ENCODE measurements at regions not wholly inside any gene's neighbourhood (a gene's known extent, or its start where the extent isn't known, plus 50 kb on each side); places are given as distances from the start of the nearest gene placed in this dataset.
"Not testable (repeated sequence)": the region's sequence is repeated elsewhere in the genome, so short reads cannot be mapped to it uniquely, and the experiment has no call there.

DNA sequence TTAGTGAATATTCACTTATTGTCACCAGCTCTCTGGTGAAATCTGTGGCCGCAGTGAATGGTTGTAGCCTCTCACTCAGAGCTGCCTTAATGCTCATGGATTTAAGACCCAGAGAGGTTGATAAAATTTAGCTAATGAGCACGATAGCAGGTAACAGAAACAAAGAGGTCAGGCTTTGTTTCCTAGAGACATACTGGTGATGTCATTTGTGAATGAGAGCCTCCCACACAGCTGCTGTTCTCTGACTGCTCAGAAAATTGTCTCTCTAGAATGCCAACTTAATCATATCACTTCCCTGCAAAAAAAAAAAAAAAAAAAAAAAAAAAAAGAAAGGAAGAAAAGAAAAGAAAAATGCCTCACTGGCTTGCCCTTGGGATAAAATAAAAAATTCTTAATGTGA is 411.7 kb upstream of the MYT1L start:
- no peak for DNase-seq (ENCODE audit: low read depth)

DNA sequence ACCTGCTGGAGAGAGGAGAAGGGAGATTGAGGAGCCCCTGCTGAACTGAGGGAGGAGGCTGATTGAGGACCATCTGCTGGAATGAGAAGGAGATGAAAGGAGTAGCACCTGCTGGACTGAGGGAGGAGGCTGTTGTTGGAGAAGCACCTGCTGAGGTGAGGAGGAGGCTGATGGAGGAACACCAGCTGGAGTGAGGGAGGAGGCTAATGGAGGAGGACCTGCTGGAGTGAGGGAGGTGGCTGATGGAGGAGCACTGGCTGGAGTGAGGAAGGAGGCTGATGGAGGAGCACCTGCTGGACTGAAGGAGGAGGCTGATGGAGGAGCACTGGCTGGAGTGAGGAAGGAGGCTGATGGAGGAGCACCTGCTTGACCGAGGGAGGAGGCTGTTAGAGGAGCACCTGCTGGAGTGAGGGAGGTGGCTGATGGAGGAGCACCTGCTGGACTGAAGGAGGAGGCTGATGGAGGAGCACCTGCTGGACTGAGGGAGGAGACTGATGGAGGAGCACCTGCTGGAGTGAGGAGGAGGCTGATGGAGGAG is 409.2 kb upstream of the MYT1L start:
- no peak for DNase-seq (ENCODE audit: low read depth)

DNA sequence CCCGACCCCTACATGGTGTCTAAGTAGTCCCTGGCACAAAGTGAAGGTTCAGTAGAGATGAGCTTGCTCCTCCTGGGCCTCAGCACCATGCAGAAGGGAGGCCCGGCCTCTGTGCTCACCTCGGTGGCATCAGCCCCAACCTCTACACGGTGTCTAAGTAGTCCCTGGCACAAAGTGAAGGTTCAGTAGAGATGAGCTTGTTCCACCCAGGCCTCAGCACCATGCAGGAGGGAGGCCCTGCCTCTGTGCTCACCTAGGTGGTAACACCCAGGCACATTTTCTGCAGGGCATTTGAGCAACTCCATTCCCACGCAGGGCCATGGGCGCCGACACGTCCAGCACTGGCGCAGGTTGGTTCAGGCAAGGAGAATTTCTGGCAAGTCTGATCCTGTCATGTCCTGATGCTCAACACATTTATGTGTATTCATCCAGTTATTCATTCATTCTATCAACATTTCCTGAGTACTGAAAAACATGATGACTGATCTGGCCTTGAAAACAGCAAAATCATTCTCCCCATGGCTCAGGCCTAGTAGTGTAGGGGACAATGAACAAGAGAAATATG is 408.2 kb upstream of the MYT1L start:
- DNase-seq (ENCODE audit: low read depth) = no peak

DNA sequence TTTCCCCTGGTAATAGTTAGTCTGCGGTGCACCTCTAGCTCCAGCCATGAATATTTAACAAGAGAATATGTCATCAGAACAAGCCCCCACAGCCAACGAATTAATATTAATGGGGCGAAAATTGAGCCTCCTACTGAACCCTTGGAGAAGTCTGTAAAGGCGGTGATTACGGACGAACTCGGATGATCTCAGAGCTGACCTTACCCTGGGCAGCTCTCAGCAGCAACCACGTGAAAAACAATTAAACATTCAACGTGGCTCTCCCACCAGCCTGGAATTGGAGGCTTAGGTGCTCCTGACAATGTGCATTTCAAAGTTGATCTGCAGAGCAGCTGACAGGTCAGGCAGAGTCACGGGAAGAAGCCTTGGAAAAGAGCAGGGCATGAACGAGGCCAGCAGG is 407.6 kb upstream of the MYT1L start:
- no peak for DNase-seq (ENCODE audit: low read depth)

DNA sequence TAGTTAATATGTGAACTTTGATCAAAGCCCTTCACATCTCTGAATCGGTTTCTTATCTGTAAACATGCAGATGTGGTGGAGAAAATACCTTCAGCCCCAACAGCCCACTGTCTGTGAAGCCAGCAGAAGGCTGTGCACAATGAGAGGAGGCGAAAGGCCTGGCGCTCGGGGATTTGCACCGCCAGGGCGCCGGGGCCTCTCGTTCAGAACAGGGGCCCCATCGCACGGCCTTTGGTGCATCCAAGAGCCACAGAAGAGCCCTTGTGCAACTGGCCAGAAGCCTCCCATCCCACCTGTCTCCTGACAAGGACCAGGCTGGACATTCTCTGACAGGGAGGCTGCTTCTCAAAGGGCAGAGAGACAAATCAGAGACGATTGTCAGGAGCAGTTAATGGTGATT is 407.2 kb upstream of the MYT1L start:
- DNase-seq (ENCODE audit: low read depth) = no peak

DNA sequence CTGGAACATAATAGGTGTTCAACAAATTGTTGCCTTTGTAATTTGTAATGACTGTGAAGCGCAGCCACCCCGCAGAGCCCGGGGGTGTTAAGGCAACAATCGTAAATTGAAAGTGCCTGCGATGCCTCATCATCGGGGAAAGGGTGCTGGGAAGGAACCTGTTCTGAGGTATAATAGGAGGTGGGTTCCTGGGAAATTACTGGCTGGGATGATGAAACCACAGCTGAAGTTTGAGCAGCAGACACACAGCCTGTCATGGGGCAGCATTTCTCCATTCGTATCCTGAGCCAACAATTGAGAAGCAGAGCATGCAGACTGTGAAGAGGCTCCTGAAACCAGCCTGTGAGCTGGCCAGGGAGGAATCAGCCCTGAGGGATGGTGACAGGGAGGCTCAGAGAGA is 404.0 kb upstream of the MYT1L start:
- no peak for DNase-seq (ENCODE audit: low read depth)

DNA sequence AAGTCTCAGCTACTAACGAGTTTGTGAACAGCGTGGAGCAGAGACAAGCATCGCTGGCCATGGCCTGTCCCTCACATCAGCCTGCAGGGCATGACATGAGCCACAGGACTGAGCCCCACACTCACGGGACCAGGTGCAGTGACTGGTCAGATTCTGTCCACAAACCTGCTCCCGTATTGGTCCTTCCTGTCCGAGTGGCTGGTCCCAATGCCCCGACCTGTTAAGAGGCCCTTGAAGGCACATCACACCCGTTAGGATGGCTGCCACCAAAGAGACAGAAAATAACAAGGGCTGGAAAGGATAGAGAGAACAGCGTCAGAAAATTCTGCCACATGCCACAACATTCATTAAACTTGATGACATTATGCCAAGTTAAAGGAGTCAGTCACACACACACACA is 403.2 kb upstream of the MYT1L start:
- no peak for DNase-seq (ENCODE audit: low read depth)

DNA sequence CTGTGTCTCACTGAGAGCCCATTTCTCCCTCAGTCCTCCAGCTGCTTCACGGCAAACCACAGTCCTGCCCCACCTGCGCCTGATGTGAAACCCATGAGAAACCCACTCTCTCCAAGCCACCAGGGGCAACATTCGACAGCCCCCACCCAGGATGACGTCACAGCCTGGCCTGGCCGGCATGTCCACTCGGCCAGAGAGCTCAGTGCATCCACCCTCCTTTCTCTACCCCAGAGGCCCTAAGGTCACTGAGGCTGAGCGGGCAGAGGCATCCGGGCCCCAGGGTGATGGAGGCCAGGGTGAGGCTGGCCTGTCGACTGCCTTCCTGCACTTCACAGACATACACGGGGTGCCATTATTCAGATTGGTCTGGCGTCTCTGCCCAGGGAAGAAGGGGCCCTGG is 402.7 kb upstream of the MYT1L start:
- DNase-seq (ENCODE audit: low read depth) = no peak

DNA sequence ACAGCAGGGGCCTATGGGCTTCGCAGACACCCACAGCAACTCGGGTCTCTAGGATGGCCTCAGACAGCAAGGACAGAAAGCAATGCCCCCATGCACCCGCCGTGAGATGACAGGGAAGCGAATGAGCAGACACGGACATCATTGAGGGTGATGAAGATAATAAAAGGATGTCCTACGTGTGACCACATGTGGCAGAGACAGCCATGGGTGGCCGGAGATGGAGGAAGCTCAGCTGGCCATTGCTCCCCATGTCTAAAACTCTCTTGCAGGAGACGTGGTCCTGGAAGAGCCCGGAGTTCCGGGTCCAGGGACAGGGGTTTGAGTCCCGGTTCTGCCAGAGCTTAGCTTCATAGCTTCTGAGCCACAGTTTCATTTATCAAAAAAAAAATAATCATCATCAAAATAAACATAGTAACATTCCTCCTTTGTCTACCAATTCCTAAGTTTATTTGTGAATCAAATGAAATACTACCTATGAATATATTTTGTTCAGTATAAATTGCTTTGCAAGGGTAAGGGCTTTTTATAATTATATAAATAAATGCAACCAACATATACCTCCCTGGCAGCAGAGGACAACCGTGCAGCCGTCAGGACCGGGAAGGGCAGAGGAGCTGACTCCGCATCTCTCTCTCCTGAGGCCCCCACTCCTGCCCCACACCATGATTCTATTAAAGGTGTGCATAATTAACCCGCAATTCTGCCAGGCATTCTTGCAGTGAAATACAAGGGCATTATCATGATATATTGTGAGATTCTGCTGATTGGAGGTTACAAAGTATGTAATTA is 401.4 kb upstream of the MYT1L start:
- no peak for DNase-seq (ENCODE audit: low read depth)

DNA sequence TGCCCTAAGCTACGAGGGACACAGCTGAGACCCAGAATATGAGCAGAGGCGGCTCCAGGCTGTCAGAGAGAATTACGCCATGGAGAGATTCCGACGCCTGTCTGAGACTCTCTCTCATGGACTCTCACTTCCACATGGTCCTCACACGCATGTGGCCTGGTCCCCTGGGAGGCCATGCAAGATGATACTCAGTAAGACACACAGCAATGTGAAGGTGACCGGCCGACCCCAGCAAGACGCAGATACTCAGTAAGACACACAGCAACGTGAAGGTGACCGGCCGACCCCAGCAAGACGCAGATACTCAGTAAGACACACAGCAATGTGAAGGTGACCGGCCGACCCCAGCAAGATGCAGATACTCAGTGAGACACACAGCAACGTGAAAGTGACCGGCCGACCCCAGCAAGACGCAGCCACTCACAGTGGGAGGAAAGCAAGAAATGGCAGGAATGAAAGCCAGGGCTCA is 400.8 kb upstream of the MYT1L start:
- no peak for DNase-seq (ENCODE audit: low read depth)

DNA sequence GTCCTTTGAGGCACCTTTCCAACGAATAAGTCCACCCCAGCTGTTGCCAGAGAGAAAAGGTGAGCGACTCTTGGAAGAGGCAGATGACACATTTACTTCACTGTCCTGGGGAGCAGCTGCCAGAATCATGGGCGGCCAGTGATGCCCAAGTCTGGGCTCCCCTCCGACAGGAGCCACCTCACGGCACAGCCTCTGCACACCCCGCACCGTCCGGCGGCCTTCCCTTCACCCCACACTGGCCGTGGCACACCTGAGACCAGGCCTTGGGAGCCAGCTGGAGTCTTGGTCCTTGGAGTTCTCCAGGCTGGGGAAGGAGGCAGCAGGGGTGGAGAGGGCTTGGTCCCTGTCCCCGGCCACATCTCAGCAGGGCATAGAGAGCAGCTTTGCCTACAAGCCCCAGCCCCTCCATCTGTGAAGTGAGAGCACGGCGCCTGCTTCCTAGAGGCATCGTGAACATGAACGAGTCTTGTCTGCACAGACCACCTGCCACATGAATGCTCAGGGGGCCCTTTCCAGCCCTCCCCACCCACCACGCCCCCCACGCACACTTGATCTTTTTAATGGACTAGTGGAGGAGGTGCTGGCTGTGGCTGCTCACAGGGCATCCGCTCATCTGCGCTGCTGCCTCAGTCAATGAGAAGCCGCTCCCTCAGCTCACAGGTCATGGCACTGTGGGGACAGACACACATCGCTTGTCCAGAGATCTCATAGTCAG is 400.2 kb upstream of the MYT1L start:
- no peak for DNase-seq (ENCODE audit: low read depth)

DNA sequence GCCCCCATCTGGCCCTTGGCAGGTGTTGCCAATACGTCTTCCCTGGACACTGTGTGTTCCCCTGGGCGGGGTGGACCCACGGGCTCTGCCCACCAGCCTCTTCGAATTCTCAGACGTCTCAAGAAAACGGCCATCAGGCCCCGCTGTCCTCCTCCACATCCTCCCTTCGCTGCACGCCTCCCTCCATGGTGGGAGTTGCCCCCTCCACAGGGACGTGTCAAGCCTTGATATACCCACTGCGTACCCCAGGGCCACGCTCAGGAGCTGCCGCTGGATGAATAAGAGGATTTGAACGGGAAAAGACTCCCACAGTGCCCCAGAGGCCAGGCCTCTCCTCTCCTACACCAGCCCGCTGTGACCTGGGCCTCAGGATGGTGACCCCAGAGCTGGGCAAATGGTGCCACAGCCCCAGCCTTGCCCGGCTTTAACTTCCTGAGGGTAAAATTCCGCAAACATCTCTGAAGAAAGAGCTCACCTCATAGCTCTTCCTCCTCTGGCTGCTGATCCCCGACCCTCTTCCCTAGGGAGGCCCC is 399.3 kb upstream of the MYT1L start:
- DNase-seq (ENCODE audit: low read depth) = no peak

DNA sequence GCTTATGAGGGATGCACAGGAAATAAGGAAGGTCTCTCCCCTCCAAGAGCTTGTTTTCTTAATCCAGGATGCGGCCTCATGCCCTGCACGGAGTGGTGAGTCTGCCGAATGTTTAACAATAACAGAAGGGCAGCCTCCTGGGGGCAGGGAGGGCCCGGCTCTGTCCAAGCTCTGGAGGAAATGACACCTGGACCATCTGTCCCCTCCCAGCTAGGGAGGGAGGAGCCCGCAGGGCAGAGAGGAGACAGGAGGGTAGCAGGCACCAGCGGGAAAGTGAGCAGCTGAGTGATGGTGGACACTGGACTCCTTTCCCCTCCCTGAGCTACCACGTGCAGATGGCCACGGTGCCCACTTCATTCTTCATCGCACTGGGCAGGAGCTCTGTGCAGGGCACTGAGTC is 398.2 kb upstream of the MYT1L start:
- no peak for DNase-seq (ENCODE audit: low read depth)

DNA sequence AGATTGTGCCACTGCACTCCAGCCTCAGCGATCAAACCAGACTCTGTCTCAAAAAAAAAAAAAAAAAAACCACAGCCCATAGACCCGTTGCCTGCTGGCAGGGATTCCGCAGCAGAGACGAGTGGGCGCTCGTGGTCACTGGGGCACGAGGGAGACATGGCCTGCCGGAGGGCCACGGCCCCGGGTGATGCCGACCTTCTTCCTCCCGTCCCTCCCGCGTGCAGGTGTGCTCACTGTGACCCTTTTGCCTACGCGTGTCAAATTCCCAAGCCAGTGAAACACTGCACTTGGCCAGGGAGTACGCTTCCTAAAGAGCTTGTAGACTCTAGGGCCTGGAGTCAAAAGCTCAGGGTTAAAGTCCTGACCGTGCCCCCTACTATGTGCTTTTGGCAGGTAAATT is 397.6 kb upstream of the MYT1L start:
- DNase-seq (ENCODE audit: low read depth) = no peak

DNA sequence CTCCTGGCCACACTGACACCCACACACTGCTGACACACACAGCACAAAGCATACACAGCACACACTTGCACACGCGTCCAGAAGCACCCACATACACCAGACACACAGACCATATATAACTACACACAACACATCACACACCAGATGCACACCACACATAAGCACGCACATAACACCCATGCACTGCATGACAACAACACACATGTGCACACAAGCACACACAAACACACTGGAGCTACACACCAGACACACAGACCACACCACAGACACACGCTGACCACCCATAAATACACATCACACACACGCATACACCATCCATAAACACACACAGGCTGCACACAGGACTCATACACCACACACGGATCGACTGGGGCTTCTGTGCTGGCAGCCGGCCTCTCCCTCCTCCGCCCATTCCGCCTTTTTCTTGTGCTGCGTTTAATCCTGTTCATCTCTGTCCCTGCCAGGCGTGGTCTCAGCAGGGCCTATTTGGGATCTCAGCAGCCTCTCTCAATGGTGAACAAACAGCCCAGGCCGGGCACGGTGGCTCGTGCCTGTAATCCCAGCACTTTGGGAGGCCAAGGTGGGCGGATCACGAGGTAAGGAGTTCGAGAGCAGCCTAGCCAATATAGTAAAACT is 396.9 kb upstream of the MYT1L start:
- no peak for DNase-seq (ENCODE audit: low read depth)

DNA sequence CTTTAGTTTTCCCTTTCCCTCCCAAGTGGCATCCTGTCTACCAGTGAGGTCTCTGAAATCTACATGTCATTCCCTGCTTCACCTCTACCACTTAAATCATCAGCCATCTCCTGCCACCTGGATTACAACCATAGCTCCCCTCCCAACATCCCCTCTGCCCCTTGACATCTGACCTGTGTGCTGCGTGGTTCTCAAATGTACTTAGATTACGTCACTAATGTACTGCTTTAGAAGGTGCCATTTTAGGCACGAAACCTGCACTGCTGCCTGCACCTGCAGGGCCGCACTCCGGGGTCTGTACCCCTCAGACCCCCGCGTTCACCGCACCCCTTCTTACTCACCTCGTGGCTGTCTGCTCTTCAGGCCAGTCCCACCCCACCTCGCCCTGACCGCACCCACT is 395.1 kb upstream of the MYT1L start:
- no peak for DNase-seq (ENCODE audit: low read depth)

DNA sequence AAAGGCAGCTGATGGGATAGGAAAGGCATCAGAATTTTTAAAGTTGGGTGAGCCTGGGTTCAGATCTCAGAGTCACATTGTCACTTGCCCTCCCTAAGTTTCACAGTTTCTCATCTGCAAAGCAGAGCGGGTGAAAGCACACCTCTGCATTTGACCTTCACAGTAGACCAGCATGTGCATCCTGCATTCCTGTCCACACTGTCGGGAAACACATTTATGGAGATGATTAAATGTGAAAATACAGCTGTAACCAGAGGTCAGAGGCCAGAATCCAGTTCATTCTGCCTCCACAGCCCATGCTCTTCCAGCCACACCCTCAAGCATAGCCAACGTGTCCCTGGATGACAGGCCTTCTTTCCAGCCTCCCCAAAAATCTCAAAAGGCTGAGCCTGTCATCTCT is 392.0 kb upstream of the MYT1L start:
- no peak for DNase-seq (ENCODE audit: low read depth)

DNA sequence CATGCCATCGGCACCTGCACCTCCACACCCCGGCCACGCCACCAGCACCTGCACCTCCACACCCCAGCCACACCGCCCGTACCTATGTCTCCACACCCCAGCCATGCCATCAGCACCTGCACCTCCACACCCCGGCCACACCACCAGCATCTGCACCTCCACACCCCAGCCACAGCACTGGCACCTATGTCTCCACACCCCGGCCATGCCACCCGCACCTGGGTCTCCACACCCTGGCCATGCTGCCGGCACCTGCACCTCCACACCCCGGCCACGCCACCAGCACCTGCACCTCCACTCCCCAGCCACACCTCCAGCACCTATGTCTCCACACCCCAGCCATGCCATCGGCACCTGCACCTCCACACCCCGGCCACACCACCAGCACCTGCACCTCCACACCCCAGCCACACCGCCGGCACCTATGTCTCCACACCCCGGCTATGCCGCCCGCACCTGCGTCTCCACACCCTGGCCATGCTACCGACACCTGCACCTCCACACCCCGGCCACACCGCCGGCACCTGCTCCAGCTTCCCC is 390.3 kb upstream of the MYT1L start:
- no peak for DNase-seq (ENCODE audit: low read depth)

DNA sequence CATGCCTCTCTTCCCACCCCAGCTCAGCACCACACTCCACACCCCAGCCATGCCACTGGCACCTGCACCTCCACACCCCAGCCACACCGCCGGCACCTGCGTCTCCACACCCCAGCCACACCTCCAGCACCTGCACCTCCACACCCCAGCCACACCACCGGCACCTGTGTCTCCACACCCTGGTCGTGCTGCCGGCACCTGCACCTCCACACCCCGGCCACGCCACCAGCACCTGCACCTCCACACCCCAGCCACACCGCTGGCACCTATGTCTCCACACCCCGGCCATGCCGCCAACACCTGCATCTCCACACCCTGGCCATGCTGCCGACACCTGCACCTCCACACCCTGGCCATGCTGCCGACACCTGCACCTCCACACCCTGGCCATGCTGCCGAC is 389.7 kb upstream of the MYT1L start:
- not testable (repeated sequence) for DNase-seq (ENCODE audit: low read depth)

DNA sequence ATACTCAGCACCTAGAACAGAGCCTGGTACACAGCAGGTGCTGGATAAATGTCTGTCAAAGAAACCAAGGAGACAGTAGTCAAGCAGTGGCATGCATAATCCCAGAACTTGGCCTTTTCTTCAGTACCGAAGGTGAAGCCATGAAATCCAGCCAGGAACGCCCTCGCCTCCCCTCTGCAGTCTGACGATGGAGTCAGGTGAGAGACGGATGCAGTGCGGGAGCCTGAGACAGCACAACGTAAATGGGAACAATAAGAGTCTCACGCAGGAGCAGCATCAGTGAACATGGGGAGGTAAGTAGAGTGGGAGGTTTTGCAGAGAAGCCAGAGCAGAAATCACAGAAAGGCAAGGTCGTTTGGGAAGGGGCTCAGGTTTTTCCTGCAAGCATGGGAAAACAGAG is 389.3 kb upstream of the MYT1L start:
- DNase-seq (ENCODE audit: low read depth) = no peak

DNA sequence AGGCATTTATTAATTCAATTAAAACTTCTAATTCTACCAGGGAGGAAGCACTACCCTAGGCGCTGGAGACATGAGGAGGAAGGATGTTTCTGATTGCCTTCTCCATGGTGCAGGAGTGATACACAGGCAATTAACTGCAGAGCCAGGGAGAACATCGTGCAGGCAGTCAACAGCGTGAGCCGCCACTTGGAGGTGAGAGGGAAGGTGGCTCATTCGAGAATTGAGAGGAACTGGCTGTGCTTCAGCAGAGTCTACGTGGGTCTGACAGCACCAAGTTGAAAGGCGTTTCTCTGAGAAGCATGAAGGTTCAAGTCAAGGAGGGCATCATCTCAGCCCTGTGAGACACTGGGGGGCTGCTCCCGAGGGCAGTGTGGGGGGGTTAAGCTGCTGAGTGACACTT is 388.7 kb upstream of the MYT1L start:
- DNase-seq (ENCODE audit: low read depth) = no peak

DNA sequence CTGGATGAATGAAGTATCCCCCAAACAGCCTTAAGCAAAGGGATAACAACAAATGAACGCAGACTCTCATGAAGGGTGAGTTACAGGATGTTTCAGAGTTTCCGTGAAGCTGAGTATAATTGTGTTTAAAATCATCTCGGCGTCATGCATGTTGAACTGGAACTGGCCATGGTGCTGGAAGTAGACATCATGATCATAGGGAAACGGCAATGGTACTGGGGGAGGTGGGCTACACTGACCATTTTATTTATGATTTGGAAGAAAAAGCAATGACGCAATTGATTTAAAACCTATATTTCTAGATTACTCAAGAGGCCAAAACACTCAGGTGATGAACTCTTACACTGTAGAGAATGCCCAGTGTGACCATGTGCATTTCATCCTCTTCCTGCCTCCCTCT is 387.9 kb upstream of the MYT1L start:
- no peak for DNase-seq (ENCODE audit: low read depth)
